Gastrocnemius medialis (tissue), 4 donors: ENCODE measurements at regions not wholly inside any gene's neighbourhood (a gene's known extent, or its start where the extent isn't known, plus 50 kb on each side); places are given as distances from the start of the nearest gene placed in this dataset.

Experiments
- POLR2A ChIP-seq, 2 donors: fragments of 450-650 bp; IDR thresholded peaks; one replicate each; pipeline ENCODE4 v1.6.1; 2017; ENCODE audit warnings: antibody characterized with exemption in 2 of 2, mild to moderate bottlenecking in 2 of 2, moderate library complexity in 2 of 2
- TF ChIP-seq, protein P1 (sequence below), 5 experiments: fragments of 450-650 bp in 3 of 5; fragments of 200-600 bp in 2 of 5; sonication (generic) in 2 of 5; IDR thresholded peaks in 4 of 5; conservative IDR thresholded peaks in 1 of 5; 1 replicate in 4 of 5; 2 replicates in 1 of 5; pipeline ENCODE4 v1.5.1; 2016 to 2019; ENCODE audit warnings: antibody characterized with exemption in 5 of 5, mild to moderate bottlenecking in 3 of 5, moderate library complexity in 3 of 5

- TF ChIP-seq, protein P1, sequence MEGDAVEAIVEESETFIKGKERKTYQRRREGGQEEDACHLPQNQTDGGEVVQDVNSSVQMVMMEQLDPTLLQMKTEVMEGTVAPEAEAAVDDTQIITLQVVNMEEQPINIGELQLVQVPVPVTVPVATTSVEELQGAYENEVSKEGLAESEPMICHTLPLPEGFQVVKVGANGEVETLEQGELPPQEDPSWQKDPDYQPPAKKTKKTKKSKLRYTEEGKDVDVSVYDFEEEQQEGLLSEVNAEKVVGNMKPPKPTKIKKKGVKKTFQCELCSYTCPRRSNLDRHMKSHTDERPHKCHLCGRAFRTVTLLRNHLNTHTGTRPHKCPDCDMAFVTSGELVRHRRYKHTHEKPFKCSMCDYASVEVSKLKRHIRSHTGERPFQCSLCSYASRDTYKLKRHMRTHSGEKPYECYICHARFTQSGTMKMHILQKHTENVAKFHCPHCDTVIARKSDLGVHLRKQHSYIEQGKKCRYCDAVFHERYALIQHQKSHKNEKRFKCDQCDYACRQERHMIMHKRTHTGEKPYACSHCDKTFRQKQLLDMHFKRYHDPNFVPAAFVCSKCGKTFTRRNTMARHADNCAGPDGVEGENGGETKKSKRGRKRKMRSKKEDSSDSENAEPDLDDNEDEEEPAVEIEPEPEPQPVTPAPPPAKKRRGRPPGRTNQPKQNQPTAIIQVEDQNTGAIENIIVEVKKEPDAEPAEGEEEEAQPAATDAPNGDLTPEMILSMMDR (IDR thresholded peaks at IDR 0.05 in 4 of 5, conservative IDR thresholded peaks at IDR 0.05 in 1 of 5): no peak
- TF ChIP-seq POLR2A (IDR thresholded peaks at IDR 0.05): no peak
These were observed 861.1 kb downstream of the FLRT2 start for GRCh38 chr14:86391085-86391484.
